ENCODE measurements at regions not wholly inside any gene's neighbourhood (a gene's known extent, or its start where the extent isn't known, plus 50 kb on each side); places are given as distances from the start of the nearest gene placed in this dataset.
A peak's percentile ranks its signal among the peaks of the same experiment; 100 is the strongest.
"Not testable (repeated sequence)": the region's sequence is repeated elsewhere in the genome, so short reads cannot be mapped to it uniquely, and the experiment has no call there.

- DNase-seq (ENCODE audit: low spot score): no peak
Observed at GRCh38 chr2:53033411-53033810, 734.2 kb upstream of the CHAC2 start.

GRCh38 chr2:53028746-53029423, 738.7 kb upstream of the CHAC2 start:
- no peak for DNase-seq (ENCODE audit: low spot score)

- no peak for DNase-seq (ENCODE audit: low spot score)
Observed at GRCh38 chr2:53028225-53028624, 739.4 kb upstream of the CHAC2 start.

GRCh38 chr2:53022248-53022647, 745.4 kb upstream of the CHAC2 start:
- not testable (repeated sequence) for DNase-seq (ENCODE audit: low spot score)

- DNase-seq (ENCODE audit: low spot score): no peak
Observed at GRCh38 chr2:53021828-53022227, 745.8 kb upstream of the CHAC2 start.

- no peak for DNase-seq (ENCODE audit: low spot score)
Observed at GRCh38 chr2:53021292-53021691, 746.3 kb upstream of the CHAC2 start.

- peak; percentile 6 for DNase-seq (ENCODE audit: low spot score)
Observed at GRCh38 chr2:53018825-53019425, 748.7 kb upstream of the CHAC2 start.

GRCh38 chr2:53006980-53007379, 760.6 kb upstream of the CHAC2 start:
- no peak for DNase-seq (ENCODE audit: low spot score)

GRCh38 chr2:53004413-53004812, 763.2 kb upstream of the CHAC2 start:
- DNase-seq (ENCODE audit: low spot score): no peak

GRCh38 chr2:52995424-52995823, 772.2 kb upstream of the CHAC2 start:
- no peak for DNase-seq (ENCODE audit: low spot score)

- no peak for DNase-seq (ENCODE audit: low spot score)
Observed at GRCh38 chr2:52976143-52976949, 791.3 kb upstream of the CHAC2 start.

GRCh38 chr2:52974127-52974526, 793.5 kb upstream of the CHAC2 start:
- DNase-seq (ENCODE audit: low spot score): no peak

GRCh38 chr2:52970642-52971041, 797.0 kb upstream of the CHAC2 start:
- no peak for DNase-seq (ENCODE audit: low spot score)

- no peak for DNase-seq (ENCODE audit: low spot score)
Observed at GRCh38 chr2:52968043-52968442, 799.6 kb upstream of the CHAC2 start.

- DNase-seq (ENCODE audit: low spot score): no peak
Observed at GRCh38 chr2:52964916-52965530, 802.6 kb upstream of the CHAC2 start.

GRCh38 chr2:52961403-52961802, 806.2 kb upstream of the CHAC2 start:
- no peak for DNase-seq (ENCODE audit: low spot score)

GRCh38 chr2:52960881-52961280, 806.7 kb upstream of the CHAC2 start:
- no peak for DNase-seq (ENCODE audit: low spot score)

GRCh38 chr2:52959801-52960200, 807.8 kb upstream of the CHAC2 start:
- DNase-seq (ENCODE audit: low spot score): no peak

GRCh38 chr2:52956766-52957165, 810.8 kb upstream of the CHAC2 start:
- no peak for DNase-seq (ENCODE audit: low spot score)

- DNase-seq (ENCODE audit: low spot score): no peak
Observed at GRCh38 chr2:52956118-52956517, 811.5 kb upstream of the CHAC2 start.

- no peak for DNase-seq (ENCODE audit: low spot score)
Observed at GRCh38 chr2:52955079-52955478, 812.5 kb upstream of the CHAC2 start.

GRCh38 chr2:52940101-52940500, 827.5 kb upstream of the CHAC2 start:
- no peak for DNase-seq (ENCODE audit: low spot score)

GRCh38 chr2:52939250-52939649, 828.4 kb upstream of the CHAC2 start:
- no peak for DNase-seq (ENCODE audit: low spot score)
